OCI-LY3 (cell line): ENCODE measurements at regions not wholly inside any gene's neighbourhood (a gene's known extent, or its start where the extent isn't known, plus 50 kb on each side); places are given as distances from the start of the nearest gene placed in this dataset.

Experiments
- CTCF ChIP-seq: fragments of 200-600, 300-600 bp; sonication (generic); IDR thresholded peaks from 2 replicates; pipeline ENCODE4 v1.5.1; 2014; ENCODE audit warnings: antibody characterized with exemption, low read length, low read depth
- EZH2phosphoT487 ChIP-seq: fragments of 200-600 bp; shearing (Covaris generic); IDR thresholded peaks from 2 replicates; pipeline ENCODE4 v1.6.1; 2018; ENCODE audit warnings: antibody characterized with exemption, mixed run types, low read depth

GRCh38 chr5:7179364-7179763, 216.6 kb upstream of the ADCY2 start:
- no peak for TF ChIP-seq CTCF
- TF ChIP-seq EZH2phosphoT487: no peak
